ENCODE measurements at regions not wholly inside any gene's neighbourhood (a gene's known extent, or its start where the extent isn't known, plus 50 kb on each side); places are given as distances from the start of the nearest gene placed in this dataset.

DNA sequence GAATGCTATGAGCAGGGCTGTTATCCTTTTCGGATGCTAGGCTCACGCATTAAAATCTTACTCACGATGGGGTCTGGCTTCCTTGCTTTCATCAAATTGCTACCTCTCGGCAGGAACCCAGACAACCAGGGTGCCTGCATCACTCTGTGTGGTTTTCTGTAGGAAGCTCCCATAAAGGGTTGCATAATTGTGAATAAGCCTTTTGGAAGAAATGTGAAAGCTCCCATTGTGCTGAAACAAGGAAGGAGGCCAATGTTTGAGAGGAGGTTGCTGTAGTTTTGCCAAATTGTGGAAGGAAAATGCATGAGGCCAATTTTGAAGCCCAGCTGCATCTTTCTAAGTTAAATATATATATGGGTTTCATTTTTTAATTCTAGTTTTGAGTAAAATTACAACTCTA, 615.5 kb downstream of the C6orf118 start:
- in situ Hi-C loops (cut with MboI; ENCODE audit: low sequenced_read_pairs), result no loop called here
- Histone ChIP-seq H3K18ac (ENCODE audit: low read depth, low read length) (no peak overlapping the region), H3K9me3 (ENCODE audit: control insufficient read depth, insufficient read depth, low read length) (peaks cover 15% of the 10 kb centered on the region; the same call in 1 of the 2 replicates), H2AK9ac (replicated peaks; ENCODE audit: low read depth, low read length, poor library complexity) (no peak overlapping the region), H4K5ac (ENCODE audit: low read depth, low read length) (no peak overlapping the region), H2AFZ (replicated peaks; ENCODE audit: low read length, poor library complexity) (no peak overlapping the region), H4K8ac (ENCODE audit: low read depth in 2 of 2, low read length in 2 of 2) (no peak overlapping the region), H3K9me1 (ENCODE audit: insufficient read depth, low read length) (no peaks in the 10 kb centered on the region), H3K9ac (ENCODE audit: low read depth, low read length) (no peak overlapping the region), H2AK5ac (ENCODE audit: low read depth, low read length) (no peak overlapping the region), H2BK15ac (ENCODE audit: low read depth, low read length) (no peak overlapping the region), H4K91ac (ENCODE audit: insufficient read depth, low read depth, low read length) (no peak overlapping the region), H2BK20ac (ENCODE audit: low read depth, low read length) (no peak overlapping the region), H3K27me3 (ENCODE audit: control insufficient read depth, insufficient read depth, low read length) (no peaks in the 10 kb centered on the region), H4K20me1 (ENCODE audit: insufficient read depth, low read length) (no peaks in the 10 kb centered on the region), H3K4me1 (ENCODE audit: control insufficient read depth, insufficient read depth, low read length) (no peaks in the 10 kb centered on the region), H3K4ac (ENCODE audit: low read depth, low read length) (no peak overlapping the region), H3K27ac (ENCODE audit: insufficient read depth, low read length) (no peak overlapping the region), H3K4me3 (ENCODE audit: insufficient read depth, low read depth, low read length) (no peak overlapping the region), H3K4me2 (ENCODE audit: low read depth, low read length) (no peak overlapping the region), H3K36me3 (ENCODE audit: control insufficient read depth, insufficient read depth, low read length) (no peaks in the 10 kb centered on the region), H2BK5ac (ENCODE audit: low read depth, low read length, poor library complexity, severe bottlenecking) (no peak overlapping the region), H3K14ac (replicated peaks; ENCODE audit: low read depth, low read length) (no peak overlapping the region), H3K79me1 (ENCODE audit: low read depth in 1 of 2, low read length in 2 of 2) (no peaks in the 10 kb centered on the region), H3K56ac (ENCODE audit: extremely low read depth, insufficient read depth, low read length) (no peak overlapping the region), H2BK120ac (ENCODE audit: low read depth, low read length) (no peak overlapping the region), H3K23ac (ENCODE audit: low read depth, low read length) (no peak overlapping the region)
- CTCF ChIA-PET, result no interaction called here
- intact Hi-C loops (cut with micrococcal nuclease), result no loop called here
- no peak for ATAC-seq (ENCODE audit: low read depth)
- no peak for DNase-seq
- POLR2A ChIA-PET (ENCODE audit: unreplicated experiment), result no interaction called here
- BruUV-seq (replicated peaks), result no TSS peak
- no peak for TF ChIP-seq SMC3 (IDR thresholded peaks at IDR 0.05; ENCODE audit: low read depth, low read length)
- TF ChIP-seq POLR2A (IDR thresholded peaks at IDR 0.05; ENCODE audit: low read depth, low read length), result no peak
- TF ChIP-seq, protein P1, sequence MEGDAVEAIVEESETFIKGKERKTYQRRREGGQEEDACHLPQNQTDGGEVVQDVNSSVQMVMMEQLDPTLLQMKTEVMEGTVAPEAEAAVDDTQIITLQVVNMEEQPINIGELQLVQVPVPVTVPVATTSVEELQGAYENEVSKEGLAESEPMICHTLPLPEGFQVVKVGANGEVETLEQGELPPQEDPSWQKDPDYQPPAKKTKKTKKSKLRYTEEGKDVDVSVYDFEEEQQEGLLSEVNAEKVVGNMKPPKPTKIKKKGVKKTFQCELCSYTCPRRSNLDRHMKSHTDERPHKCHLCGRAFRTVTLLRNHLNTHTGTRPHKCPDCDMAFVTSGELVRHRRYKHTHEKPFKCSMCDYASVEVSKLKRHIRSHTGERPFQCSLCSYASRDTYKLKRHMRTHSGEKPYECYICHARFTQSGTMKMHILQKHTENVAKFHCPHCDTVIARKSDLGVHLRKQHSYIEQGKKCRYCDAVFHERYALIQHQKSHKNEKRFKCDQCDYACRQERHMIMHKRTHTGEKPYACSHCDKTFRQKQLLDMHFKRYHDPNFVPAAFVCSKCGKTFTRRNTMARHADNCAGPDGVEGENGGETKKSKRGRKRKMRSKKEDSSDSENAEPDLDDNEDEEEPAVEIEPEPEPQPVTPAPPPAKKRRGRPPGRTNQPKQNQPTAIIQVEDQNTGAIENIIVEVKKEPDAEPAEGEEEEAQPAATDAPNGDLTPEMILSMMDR (conservative IDR thresholded peaks at IDR 0.05; ENCODE audit: low read depth, low read length), result no peak
- no peak for TF ChIP-seq CHD1 (IDR thresholded peaks at IDR 0.05; ENCODE audit: low read depth, low read length)
- TF ChIP-seq CEBPB (IDR thresholded peaks at IDR 0.05; ENCODE audit: low read depth, low read length), result no peak
- TF ChIP-seq FOS (IDR thresholded peaks at IDR 0.05; ENCODE audit: low read depth, low read length), result no peak
- TF ChIP-seq MAFK (IDR thresholded peaks at IDR 0.05; ENCODE audit: low read depth, low read length), result no peak
- TF ChIP-seq MXI1 (IDR thresholded peaks at IDR 0.05; ENCODE audit: borderline replicate concordance, low read depth, low read length), result no peak
- TF ChIP-seq, protein P2, sequence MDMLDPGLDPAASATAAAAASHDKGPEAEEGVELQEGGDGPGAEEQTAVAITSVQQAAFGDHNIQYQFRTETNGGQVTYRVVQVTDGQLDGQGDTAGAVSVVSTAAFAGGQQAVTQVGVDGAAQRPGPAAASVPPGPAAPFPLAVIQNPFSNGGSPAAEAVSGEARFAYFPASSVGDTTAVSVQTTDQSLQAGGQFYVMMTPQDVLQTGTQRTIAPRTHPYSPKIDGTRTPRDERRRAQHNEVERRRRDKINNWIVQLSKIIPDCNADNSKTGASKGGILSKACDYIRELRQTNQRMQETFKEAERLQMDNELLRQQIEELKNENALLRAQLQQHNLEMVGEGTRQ (IDR thresholded peaks at IDR 0.05; ENCODE audit: low read depth, low read length), result no peak
- dilution Hi-C loops (cut with HindIII; ENCODE audit: low sequenced_read_pairs, unreplicated experiment), result no loop called here
- no CpG with 5 or more reads among the region's 4 CpGs for WGBS, 2 experiments (ENCODE audit: extremely low coverage in 2 of 2, insufficient read length in 1 of 2)

Data from IMR-90 (cell line).